Calu3 (cell line): ENCODE measurements at regions not wholly inside any gene's neighbourhood (a gene's known extent, or its start where the extent isn't known, plus 50 kb on each side); places are given as distances from the start of the nearest gene placed in this dataset.
A peak's percentile ranks its signal among the peaks of the same experiment; 100 is the strongest.

Experiments
- BruUV-seq: library from RNA; stranded (reverse); fragments of 400-500 nt; replicated peaks from 2 replicates; lab custom pipeline; 2021; lab: Mats Ljungman, UMichigan
- CTCF ChIA-PET: fragments of 300-600 bp; sonication (Branson Sonifier 250); formaldehyde crosslinking; loops from one replicate; lab custom pipeline; 2022; ENCODE audit warnings: antibody characterized with exemption; lab: Charles Lee
- DNase-seq: peaks from one replicate; pipeline ENCODE4 v3.0.0; 2022
- H3K27ac Mint-ChIP-seq: one replicate; pipeline ENCODE4 v1.8.0; 2022; ENCODE audit warnings: mixed read lengths; ENCODE audit not compliant: unreplicated experiment
- H3K27me3 Mint-ChIP-seq: one replicate; pipeline ENCODE4 v1.8.0; 2022; ENCODE audit warnings: mixed read lengths; ENCODE audit not compliant: unreplicated experiment
- H3K36me3 Mint-ChIP-seq: one replicate; pipeline ENCODE4 v1.8.0; 2022; ENCODE audit warnings: mild to moderate bottlenecking, moderate library complexity, mixed read lengths; ENCODE audit not compliant: insufficient read depth, unreplicated experiment
- H3K4me1 Mint-ChIP-seq: one replicate; pipeline ENCODE4 v1.8.0; 2022; ENCODE audit warnings: mild to moderate bottlenecking, low read depth, mixed read lengths; ENCODE audit not compliant: unreplicated experiment
- H3K4me3 Mint-ChIP-seq: one replicate; pipeline ENCODE4 v1.8.0; 2022; ENCODE audit warnings: mild to moderate bottlenecking, low read depth, moderate library complexity, mixed read lengths; ENCODE audit not compliant: unreplicated experiment
- H3K9me3 Mint-ChIP-seq: one replicate; pipeline ENCODE4 v1.8.0; 2022; ENCODE audit warnings: low read depth, mixed read lengths; ENCODE audit not compliant: unreplicated experiment
- intact Hi-C: fragments of 100-400 bp; cut with micrococcal nuclease; formaldehyde crosslinking; loops from one replicate; pipeline ENCODE4 v1.10.0; 2022; ENCODE audit not compliant: unreplicated experiment
- TF ChIP-seq, protein P1 (sequence below): fragments of 200-600 bp; IDR thresholded peaks from one replicate; pipeline ENCODE4 v1.8.0; 2022; ENCODE audit warnings: antibody characterized with exemption; ENCODE audit not compliant: unreplicated experiment

- intact Hi-C loops = no loop called here
- Mint-ChIP-seq H3K27me3 (no peaks in the 10 kb centered on the region), H3K36me3 (no peaks in the 10 kb centered on the region), H3K4me3 (no peak overlapping the region), H3K27ac (no peak overlapping the region), H3K4me1 (no peaks in the 10 kb centered on the region), H3K9me3 (no peaks in the 10 kb centered on the region)
- no peak for DNase-seq
- BruUV-seq = no TSS peak
- CTCF ChIA-PET = no interaction called here
- TF ChIP-seq, protein P1, sequence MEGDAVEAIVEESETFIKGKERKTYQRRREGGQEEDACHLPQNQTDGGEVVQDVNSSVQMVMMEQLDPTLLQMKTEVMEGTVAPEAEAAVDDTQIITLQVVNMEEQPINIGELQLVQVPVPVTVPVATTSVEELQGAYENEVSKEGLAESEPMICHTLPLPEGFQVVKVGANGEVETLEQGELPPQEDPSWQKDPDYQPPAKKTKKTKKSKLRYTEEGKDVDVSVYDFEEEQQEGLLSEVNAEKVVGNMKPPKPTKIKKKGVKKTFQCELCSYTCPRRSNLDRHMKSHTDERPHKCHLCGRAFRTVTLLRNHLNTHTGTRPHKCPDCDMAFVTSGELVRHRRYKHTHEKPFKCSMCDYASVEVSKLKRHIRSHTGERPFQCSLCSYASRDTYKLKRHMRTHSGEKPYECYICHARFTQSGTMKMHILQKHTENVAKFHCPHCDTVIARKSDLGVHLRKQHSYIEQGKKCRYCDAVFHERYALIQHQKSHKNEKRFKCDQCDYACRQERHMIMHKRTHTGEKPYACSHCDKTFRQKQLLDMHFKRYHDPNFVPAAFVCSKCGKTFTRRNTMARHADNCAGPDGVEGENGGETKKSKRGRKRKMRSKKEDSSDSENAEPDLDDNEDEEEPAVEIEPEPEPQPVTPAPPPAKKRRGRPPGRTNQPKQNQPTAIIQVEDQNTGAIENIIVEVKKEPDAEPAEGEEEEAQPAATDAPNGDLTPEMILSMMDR = no peak
Measured at GRCh38 chr4:125382995-125383394, 68.2 kb downstream of the FAT4 start.

DNA sequence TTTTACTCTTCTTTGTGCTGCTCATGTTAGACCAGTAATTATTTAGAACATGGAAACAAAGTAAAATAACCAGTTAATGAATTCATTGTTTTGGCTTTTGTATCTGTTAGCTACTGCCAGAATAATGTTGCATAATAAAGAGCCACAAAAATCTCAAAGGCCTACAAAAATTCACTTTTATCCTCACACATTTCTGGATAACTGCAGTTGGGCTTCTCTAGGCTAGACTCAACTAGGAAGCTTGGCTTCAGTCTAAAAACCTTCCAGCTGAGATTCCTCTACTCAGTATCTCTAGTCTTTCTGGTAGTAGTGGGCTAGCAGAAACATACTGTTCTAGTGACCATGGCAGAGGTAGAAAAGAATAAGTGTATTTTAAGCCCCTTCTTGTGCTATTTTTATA is 73.0 kb downstream of the FAT4 start:
- Mint-ChIP-seq H3K9me3 (no peaks in the 10 kb centered on the region), H3K27me3 (no peaks in the 10 kb centered on the region), H3K27ac (no peak overlapping the region), H3K36me3 (no peaks in the 10 kb centered on the region), H3K4me3 (no peak overlapping the region), H3K4me1 (peaks cover 14% of the 10 kb centered on the region)
- BruUV-seq = no TSS peak
- intact Hi-C loops = loop anchor here (5.0 kb wide), 1 partner anchor 355 kb away; no protein-coding TSS in a partner anchor
- TF ChIP-seq, protein P1 = no peak
- no peak for DNase-seq
- CTCF ChIA-PET = no interaction called here

GRCh38 chr4:125388613-125389012 is 73.9 kb downstream of the FAT4 start:
- no TSS peak for BruUV-seq
- intact Hi-C loops = loop anchor here (5.0 kb wide), 1 partner anchor 354 kb away; no protein-coding TSS in a partner anchor

GRCh38 chr4:125389713-125390112 is 75.0 kb downstream of the FAT4 start:
- no peaks in the 10 kb centered on the region for H3K9me3 Mint-ChIP-seq
- no peak overlapping the region for H3K4me3 Mint-ChIP-seq
- no peak for DNase-seq

More at GRCh38 chr4:125388613-125389012, 73.9 kb downstream of the FAT4 start:
- H3K4me1 Mint-ChIP-seq = peaks cover 14% of the 10 kb centered on the region
- no peaks in the 10 kb centered on the region for H3K27me3 Mint-ChIP-seq
- no peaks in the 10 kb centered on the region for H3K36me3 Mint-ChIP-seq
- TF ChIP-seq, protein P1 = no peak
- H3K9me3 Mint-ChIP-seq = no peaks in the 10 kb centered on the region
- H3K4me3 Mint-ChIP-seq = no peak overlapping the region
- CTCF ChIA-PET = no interaction called here
- no peak for DNase-seq
- H3K27ac Mint-ChIP-seq = no peak overlapping the region

More at GRCh38 chr4:125389713-125390112, 75.0 kb downstream of the FAT4 start:
- no TSS peak for BruUV-seq
- Mint-ChIP-seq H3K27ac (peak overlapping the region; percentile 52), H3K36me3 (no peaks in the 10 kb centered on the region), H3K4me1 (peaks cover 14% of the 10 kb centered on the region), H3K27me3 (no peaks in the 10 kb centered on the region)
- TF ChIP-seq, protein P1 = no peak
- CTCF ChIA-PET = no interaction called here
- intact Hi-C loops = loop anchor here (5.0 kb wide), 2 partner anchors 72 to 353 kb away; no protein-coding TSS in a partner anchor
